Posterior vena cava (tissue), 2 donors: ENCODE measurements at regions not wholly inside any gene's neighbourhood (a gene's known extent, or its start where the extent isn't known, plus 50 kb on each side); places are given as distances from the start of the nearest gene placed in this dataset.
"Not testable (repeated sequence)": the region's sequence is repeated elsewhere in the genome, so short reads cannot be mapped to it uniquely, and the experiment has no call there.

Experiments used
- DNase-seq: peaks from one replicate; pipeline ENCODE4 v3.0.0-alpha.2; 2020; ENCODE audit warnings: low spot score
- intact Hi-C, 2 donors: fragments of 100-400 bp; cut with DNase I; formaldehyde crosslinking; loops; one replicate each; pipeline versions ENCODE4 v1.14.1 to v1.14.2; 2022 to 2023
- donor health status: DM: yes; HTN: yes; CAD: no.
- donor health status: DM: yes; HTN: yes; CAD: no.

- intact Hi-C loops: no loop called here
- no peak for DNase-seq
Measured at GRCh38 chr5:44933686-44934085, 124.9 kb downstream of the MRPS30 start.

- no peak for DNase-seq
- intact Hi-C loops: no loop called here
Measured at GRCh38 chr5:44935262-44935661, 126.5 kb downstream of the MRPS30 start.

- intact Hi-C loops: no loop called here
- DNase-seq: no peak
Measured at GRCh38 chr5:44935871-44936270, 127.1 kb downstream of the MRPS30 start.

- DNase-seq: no peak
- intact Hi-C loops: no loop called here
Measured at GRCh38 chr5:44942524-44943001, 133.8 kb downstream of the MRPS30 start.

GRCh38 chr5:44943647-44944046 is 134.9 kb downstream of the MRPS30 start:
- intact Hi-C loops: no loop called here
- no peak for DNase-seq

GRCh38 chr5:44945743-44946142 is 137.0 kb downstream of the MRPS30 start:
- intact Hi-C loops: no loop called here
- no peak for DNase-seq

GRCh38 chr5:44949687-44950086 is 140.9 kb downstream of the MRPS30 start:
- DNase-seq: no peak
- intact Hi-C loops: no loop called here

GRCh38 chr5:44951371-44951770 is 142.6 kb downstream of the MRPS30 start:
- DNase-seq: no peak
- intact Hi-C loops: no loop called here

- intact Hi-C loops: no loop called here
- no peak for DNase-seq
Measured at GRCh38 chr5:44952376-44952775, 143.6 kb downstream of the MRPS30 start.

GRCh38 chr5:44953078-44953477 is 144.3 kb downstream of the MRPS30 start:
- no peak for DNase-seq
- intact Hi-C loops: no loop called here

- intact Hi-C loops, DNase-seq: not testable (repeated sequence)
Measured at GRCh38 chr5:44958943-44959454, 150.3 kb downstream of the MRPS30 start.

- intact Hi-C loops: no loop called here
- DNase-seq: no peak
Measured at GRCh38 chr5:44969825-44970224, 161.1 kb downstream of the MRPS30 start.

GRCh38 chr5:44970963-44971362 is 162.2 kb downstream of the MRPS30 start:
- intact Hi-C loops, DNase-seq: not testable (repeated sequence)

- DNase-seq: no peak
- intact Hi-C loops: no loop called here
Measured at GRCh38 chr5:44974813-44975212, 166.1 kb downstream of the MRPS30 start.

- DNase-seq: no peak
- intact Hi-C loops: loop anchor here in 1 of 2 donors (5.0 kb wide), 1 partner anchor 584 kb away; no protein-coding TSS in a partner anchor
Measured at GRCh38 chr5:44981708-44982107, 173.0 kb downstream of the MRPS30 start.

- no peak for DNase-seq
- intact Hi-C loops: loop anchor here in 1 of 2 donors (5.0 kb wide), 1 partner anchor 586 kb away; no protein-coding TSS in a partner anchor
Measured at GRCh38 chr5:44983006-44983405, 174.3 kb downstream of the MRPS30 start.

- intact Hi-C loops: no loop called here
- DNase-seq: no peak
Measured at GRCh38 chr5:44987026-44987425, 178.3 kb downstream of the MRPS30 start.

- intact Hi-C loops: no loop called here
- DNase-seq: no peak
Measured at GRCh38 chr5:44991693-44992092, 182.9 kb downstream of the MRPS30 start.

- intact Hi-C loops: no loop called here
- DNase-seq: no peak
Measured at GRCh38 chr5:44993286-44993685, 184.5 kb downstream of the MRPS30 start.

- no peak for DNase-seq
- intact Hi-C loops: no loop called here
Measured at GRCh38 chr5:44997506-44997905, 188.8 kb downstream of the MRPS30 start.

- intact Hi-C loops, DNase-seq: not testable (repeated sequence)
Measured at GRCh38 chr5:45007102-45007501, 198.4 kb downstream of the MRPS30 start.

GRCh38 chr5:45017568-45017967 is 208.8 kb downstream of the MRPS30 start:
- DNase-seq: no peak
- intact Hi-C loops: no loop called here
